CD4-positive, alpha-beta T cell treated with Interleukin-6 for 4 hours (primary cell): ENCODE measurements at regions not wholly inside any gene's neighbourhood (a gene's known extent, or its start where the extent isn't known, plus 50 kb on each side); places are given as distances from the start of the nearest gene placed in this dataset.
"Not testable (repeated sequence)": the region's sequence is repeated elsewhere in the genome, so short reads cannot be mapped to it uniquely, and the experiment has no call there.

Experiments
- DNase-seq: peaks from one replicate; pipeline ENCODE4 v3.0.0-alpha.2; 2020; ENCODE audit warnings: mixed read lengths

- DNase-seq, result no peak
Measured at GRCh38 chr2:49465157-49465831, 311.0 kb upstream of the FSHR start.

- no peak for DNase-seq
Measured at GRCh38 chr2:49459314-49459993, 305.1 kb upstream of the FSHR start.

GRCh38 chr2:49444005-49444404 is 289.7 kb upstream of the FSHR start:
- no peak for DNase-seq

GRCh38 chr2:49426996-49427395 is 272.7 kb upstream of the FSHR start:
- DNase-seq, result no peak

- no peak for DNase-seq
Measured at GRCh38 chr2:49416252-49416651, 261.9 kb upstream of the FSHR start.

GRCh38 chr2:49404108-49404507 is 249.8 kb upstream of the FSHR start:
- no peak for DNase-seq

GRCh38 chr2:49403637-49404036 is 249.3 kb upstream of the FSHR start:
- DNase-seq, result no peak

GRCh38 chr2:49379406-49379805 is 225.1 kb upstream of the FSHR start:
- no peak for DNase-seq

- DNase-seq, result no peak
Measured at GRCh38 chr2:49371128-49371701, 216.9 kb upstream of the FSHR start.

GRCh38 chr2:49369650-49370049 is 215.3 kb upstream of the FSHR start:
- DNase-seq, result no peak

- no peak for DNase-seq
Measured at GRCh38 chr2:49369101-49369500, 214.8 kb upstream of the FSHR start.

GRCh38 chr2:49367003-49367402 is 212.7 kb upstream of the FSHR start:
- no peak for DNase-seq

GRCh38 chr2:49360407-49360767 is 206.1 kb upstream of the FSHR start:
- no peak for DNase-seq

- no peak for DNase-seq
Measured at GRCh38 chr2:49359721-49360406, 205.5 kb upstream of the FSHR start.

GRCh38 chr2:49355611-49356010 is 201.3 kb upstream of the FSHR start:
- no peak for DNase-seq

GRCh38 chr2:49351560-49351959 is 197.2 kb upstream of the FSHR start:
- DNase-seq, result no peak

GRCh38 chr2:49343638-49344037 is 189.3 kb upstream of the FSHR start:
- no peak for DNase-seq

GRCh38 chr2:49342156-49342555 is 187.8 kb upstream of the FSHR start:
- no peak for DNase-seq

- DNase-seq, result no peak
Measured at GRCh38 chr2:49335546-49335945, 181.2 kb upstream of the FSHR start.

GRCh38 chr2:49332415-49332814 is 178.1 kb upstream of the FSHR start:
- no peak for DNase-seq

GRCh38 chr2:49318531-49318930 is 164.2 kb upstream of the FSHR start:
- DNase-seq, result no peak

- no peak for DNase-seq
Measured at GRCh38 chr2:49309461-49309860, 155.1 kb upstream of the FSHR start.

- DNase-seq, result no peak
Measured at GRCh38 chr2:49306925-49307324, 152.6 kb upstream of the FSHR start.

GRCh38 chr2:49298693-49299092 is 144.4 kb upstream of the FSHR start:
- DNase-seq, result not testable (repeated sequence)
